ENCODE measurements at regions not wholly inside any gene's neighbourhood (a gene's known extent, or its start where the extent isn't known, plus 50 kb on each side); places are given as distances from the start of the nearest gene placed in this dataset.

GRCh38 chr4:180234730-180235129 lies 2008.5 kb upstream of the TENM3 start:
- Histone ChIP-seq H3K27ac (ENCODE audit: insufficient read depth, low read length, poor library complexity, severe bottlenecking) (no peak overlapping the region), H3K4me1 (ENCODE audit: control insufficient read depth, insufficient read depth, low read length, poor library complexity, severe bottlenecking) (no peaks in the 10 kb centered on the region), H3K27me3 (ENCODE audit: control insufficient read depth, insufficient read depth, low read length) (no peaks in the 10 kb centered on the region), H3K9me3 (ENCODE audit: control insufficient read depth in 2 of 2, low read length in 2 of 2) (peaks cover 0 to 2% of the 10 kb centered on the region in 2 experiments), H3K36me3 (ENCODE audit: control insufficient read depth, insufficient read depth, low read length) (no peaks in the 10 kb centered on the region), H3K4me3 (ENCODE audit: low read depth, low read length) (no peak overlapping the region)
- H3K36me3 Mint-ChIP-seq: no peaks in the 10 kb centered on the region
- no peaks in the 10 kb centered on the region for H3K4me1 Mint-ChIP-seq
- no peak overlapping the region for H3K27ac Mint-ChIP-seq
- H3K9me3 Mint-ChIP-seq: peaks cover 0 to 15% (median 3%) of the 10 kb centered on the region in 7 donors
- ATAC-seq (ENCODE audit: low read depth in 2 of 2): no peak
- no peak overlapping the region for H3K4me3 Mint-ChIP-seq
- no peak for DNase-seq
- H3K27me3 Mint-ChIP-seq: no peaks in the 10 kb centered on the region

- Mint-ChIP-seq H3K36me3 (no peaks in the 10 kb centered on the region), H3K27me3 (no peaks in the 10 kb centered on the region), H3K9me3 (peaks cover under 1 to 12% (median 8%) of the 10 kb centered on the region in 7 donors), H3K27ac (peak overlapping the region in 1 of 3 donors; percentile 11), H3K4me3 (no peak overlapping the region), H3K4me1 (no peaks in the 10 kb centered on the region)
- Histone ChIP-seq H3K27me3 (ENCODE audit: control insufficient read depth, insufficient read depth, low read length) (no peaks in the 10 kb centered on the region), H3K36me3 (ENCODE audit: control insufficient read depth, insufficient read depth, low read length) (no peaks in the 10 kb centered on the region), H3K9me3 (ENCODE audit: control insufficient read depth in 2 of 2, low read length in 2 of 2) (peaks cover 0 to 6% of the 10 kb centered on the region in 2 experiments), H3K27ac (ENCODE audit: insufficient read depth, low read length, poor library complexity, severe bottlenecking) (no peak overlapping the region), H3K4me1 (ENCODE audit: control insufficient read depth, insufficient read depth, low read length, poor library complexity, severe bottlenecking) (no peaks in the 10 kb centered on the region), H3K4me3 (ENCODE audit: low read depth, low read length) (no peak overlapping the region)
- DNase-seq: no peak
- ATAC-seq (ENCODE audit: low read depth in 2 of 2): no peak
Observed at GRCh38 chr4:180240670-180241069, 2002.5 kb upstream of the TENM3 start.

GRCh38 chr4:180253419-180253818 lies 1989.8 kb upstream of the TENM3 start:
- Histone ChIP-seq H3K27me3 (ENCODE audit: control insufficient read depth, insufficient read depth, low read length) (no peaks in the 10 kb centered on the region), H3K9me3 (ENCODE audit: control insufficient read depth in 2 of 2, low read length in 2 of 2) (peaks cover 0 to 3% of the 10 kb centered on the region in 2 experiments), H3K4me3 (ENCODE audit: low read depth, low read length) (no peak overlapping the region), H3K27ac (ENCODE audit: insufficient read depth, low read length, poor library complexity, severe bottlenecking) (no peak overlapping the region), H3K36me3 (ENCODE audit: control insufficient read depth, insufficient read depth, low read length) (no peaks in the 10 kb centered on the region), H3K4me1 (ENCODE audit: control insufficient read depth, insufficient read depth, low read length, poor library complexity, severe bottlenecking) (no peaks in the 10 kb centered on the region)
- Mint-ChIP-seq H3K36me3 (no peaks in the 10 kb centered on the region), H3K27ac (no peak overlapping the region), H3K27me3 (no peaks in the 10 kb centered on the region), H3K9me3 (peaks cover 0 to 8% (median 5%) of the 10 kb centered on the region in 7 donors), H3K4me3 (no peak overlapping the region), H3K4me1 (no peaks in the 10 kb centered on the region)
- ATAC-seq (ENCODE audit: low read depth in 2 of 2) (no peak), DNase-seq (no peak)

GRCh38 chr4:180261346-180261745 lies 1981.9 kb upstream of the TENM3 start:
- ATAC-seq (ENCODE audit: low read depth in 2 of 2): no peak
- Histone ChIP-seq H3K9me3 (ENCODE audit: control insufficient read depth in 2 of 2, low read length in 2 of 2) (peaks cover 0 to 4% of the 10 kb centered on the region in 2 experiments), H3K4me1 (ENCODE audit: control insufficient read depth, insufficient read depth, low read length, poor library complexity, severe bottlenecking) (no peaks in the 10 kb centered on the region), H3K27me3 (ENCODE audit: control insufficient read depth, insufficient read depth, low read length) (no peaks in the 10 kb centered on the region), H3K36me3 (ENCODE audit: control insufficient read depth, insufficient read depth, low read length) (no peaks in the 10 kb centered on the region), H3K4me3 (ENCODE audit: low read depth, low read length) (no peak overlapping the region), H3K27ac (ENCODE audit: insufficient read depth, low read length, poor library complexity, severe bottlenecking) (no peak overlapping the region)
- no peak for DNase-seq
- H3K27ac Mint-ChIP-seq: no peak overlapping the region
- H3K36me3 Mint-ChIP-seq: no peaks in the 10 kb centered on the region
- no peaks in the 10 kb centered on the region for H3K27me3 Mint-ChIP-seq
- H3K4me3 Mint-ChIP-seq: no peak overlapping the region
- H3K4me1 Mint-ChIP-seq: no peaks in the 10 kb centered on the region
- peaks cover 0 to 12% (median 1%) of the 10 kb centered on the region in 7 donors for H3K9me3 Mint-ChIP-seq

- Histone ChIP-seq H3K9me3 (ENCODE audit: control insufficient read depth in 2 of 2, low read length in 2 of 2) (no peaks in the 10 kb centered on the region), H3K27ac (ENCODE audit: insufficient read depth, low read length, poor library complexity, severe bottlenecking) (no peak overlapping the region), H3K4me3 (ENCODE audit: low read depth, low read length) (no peak overlapping the region), H3K27me3 (ENCODE audit: control insufficient read depth, insufficient read depth, low read length) (no peaks in the 10 kb centered on the region), H3K4me1 (ENCODE audit: control insufficient read depth, insufficient read depth, low read length, poor library complexity, severe bottlenecking) (no peaks in the 10 kb centered on the region), H3K36me3 (ENCODE audit: control insufficient read depth, insufficient read depth, low read length) (no peaks in the 10 kb centered on the region)
- no peak for ATAC-seq (ENCODE audit: low read depth in 2 of 2)
- DNase-seq: no peak
- H3K4me3 Mint-ChIP-seq: no peak overlapping the region
- peaks cover 6 to 25% (median 10%) of the 10 kb centered on the region in 7 donors for H3K9me3 Mint-ChIP-seq
- H3K36me3 Mint-ChIP-seq: no peaks in the 10 kb centered on the region
- H3K4me1 Mint-ChIP-seq: no peaks in the 10 kb centered on the region
- H3K27ac Mint-ChIP-seq: no peak overlapping the region
- H3K27me3 Mint-ChIP-seq: no peaks in the 10 kb centered on the region
Observed at GRCh38 chr4:180280076-180280475, 1963.1 kb upstream of the TENM3 start.

GRCh38 chr4:180280726-180281297 lies 1962.4 kb upstream of the TENM3 start:
- Mint-ChIP-seq H3K4me1 (no peaks in the 10 kb centered on the region), H3K27me3 (no peaks in the 10 kb centered on the region)

GRCh38 chr4:180281724-180282123 lies 1961.5 kb upstream of the TENM3 start:
- H3K4me3 Mint-ChIP-seq: no peak overlapping the region

More at GRCh38 chr4:180280726-180281297, 1962.4 kb upstream of the TENM3 start:
- H3K4me1 ChIP-seq (ENCODE audit: control insufficient read depth, insufficient read depth, low read length, poor library complexity, severe bottlenecking): no peaks in the 10 kb centered on the region
- Mint-ChIP-seq H3K9me3 (peaks cover 3 to 21% (median 7%) of the 10 kb centered on the region in 7 donors), H3K4me3 (no peak overlapping the region), H3K36me3 (no peaks in the 10 kb centered on the region), H3K27ac (no peak overlapping the region)
- H3K36me3 ChIP-seq (ENCODE audit: control insufficient read depth, insufficient read depth, low read length): no peaks in the 10 kb centered on the region
- H3K27ac ChIP-seq (ENCODE audit: insufficient read depth, low read length, poor library complexity, severe bottlenecking): no peak overlapping the region
- no peaks in the 10 kb centered on the region for H3K9me3 ChIP-seq (ENCODE audit: control insufficient read depth in 2 of 2, low read length in 2 of 2)
- DNase-seq (no peak), ATAC-seq (ENCODE audit: low read depth in 2 of 2) (no peak)
- H3K27me3 ChIP-seq (ENCODE audit: control insufficient read depth, insufficient read depth, low read length): no peaks in the 10 kb centered on the region
- H3K4me3 ChIP-seq (ENCODE audit: low read depth, low read length): no peak overlapping the region

GRCh38 chr4:180284267-180284666 lies 1958.9 kb upstream of the TENM3 start:
- Histone ChIP-seq H3K27me3 (ENCODE audit: control insufficient read depth, insufficient read depth, low read length) (no peaks in the 10 kb centered on the region), H3K27ac (ENCODE audit: insufficient read depth, low read length, poor library complexity, severe bottlenecking) (no peak overlapping the region), H3K4me1 (ENCODE audit: control insufficient read depth, insufficient read depth, low read length, poor library complexity, severe bottlenecking) (no peaks in the 10 kb centered on the region), H3K9me3 (ENCODE audit: control insufficient read depth in 2 of 2, low read length in 2 of 2) (no peaks in the 10 kb centered on the region), H3K4me3 (ENCODE audit: low read depth, low read length) (no peak overlapping the region), H3K36me3 (ENCODE audit: control insufficient read depth, insufficient read depth, low read length) (no peaks in the 10 kb centered on the region)
- no peak for ATAC-seq (ENCODE audit: low read depth in 2 of 2)
- Mint-ChIP-seq H3K27me3 (no peaks in the 10 kb centered on the region), H3K9me3 (peaks cover 0 to 19% (median 6%) of the 10 kb centered on the region in 7 donors), H3K36me3 (no peaks in the 10 kb centered on the region), H3K4me3 (no peak overlapping the region), H3K4me1 (no peaks in the 10 kb centered on the region), H3K27ac (no peak overlapping the region)
- DNase-seq: no peak

More at GRCh38 chr4:180281724-180282123, 1961.5 kb upstream of the TENM3 start:
- H3K9me3 Mint-ChIP-seq: peaks cover 2 to 24% (median 9%) of the 10 kb centered on the region in 7 donors
- Histone ChIP-seq H3K4me1 (ENCODE audit: control insufficient read depth, insufficient read depth, low read length, poor library complexity, severe bottlenecking) (no peaks in the 10 kb centered on the region), H3K9me3 (ENCODE audit: control insufficient read depth in 2 of 2, low read length in 2 of 2) (no peaks in the 10 kb centered on the region), H3K36me3 (ENCODE audit: control insufficient read depth, insufficient read depth, low read length) (no peaks in the 10 kb centered on the region), H3K4me3 (ENCODE audit: low read depth, low read length) (no peak overlapping the region), H3K27me3 (ENCODE audit: control insufficient read depth, insufficient read depth, low read length) (no peaks in the 10 kb centered on the region), H3K27ac (ENCODE audit: insufficient read depth, low read length, poor library complexity, severe bottlenecking) (no peak overlapping the region)
- H3K4me1 Mint-ChIP-seq: no peaks in the 10 kb centered on the region
- no peak overlapping the region for H3K27ac Mint-ChIP-seq
- ATAC-seq (ENCODE audit: low read depth in 2 of 2) (no peak), DNase-seq (no peak)
- H3K36me3 Mint-ChIP-seq: no peaks in the 10 kb centered on the region
- H3K27me3 Mint-ChIP-seq: no peaks in the 10 kb centered on the region
